ENCODE measurements at regions not wholly inside any gene's neighbourhood (a gene's known extent, or its start where the extent isn't known, plus 50 kb on each side); places are given as distances from the start of the nearest gene placed in this dataset.

- no peak for TF ChIP-seq CTCF (IDR thresholded peaks at IDR 0.05)
- no peak for TF ChIP-seq EP300 (IDR thresholded peaks at IDR 0.05)
Measured at GRCh38 chr7:23945472-23945871, 235.5 kb downstream of the STK31 start.

All from sigmoid colon (tissue), 4 donors.